PFSK-1 (cell line): ENCODE measurements at regions not wholly inside any gene's neighbourhood (a gene's known extent, or its start where the extent isn't known, plus 50 kb on each side); places are given as distances from the start of the nearest gene placed in this dataset.

Experiments
- FOXP2 ChIP-seq: optimal IDR thresholded peaks from 2 replicates; pipeline ENCODE3; 2011; ENCODE audit warnings: borderline replicate concordance, control low read depth, inconsistent platforms; ENCODE audit not compliant: insufficient read depth; ENCODE audit errors: extremely low read length, extremely low read depth
- POLR2AphosphoS5 ChIP-seq: IDR thresholded peaks from 2 replicates; pipeline ENCODE4 v1.6.1; 2012; ENCODE audit warnings: low read depth, mild to moderate bottlenecking, control low read depth, low read length, moderate library complexity

DNA sequence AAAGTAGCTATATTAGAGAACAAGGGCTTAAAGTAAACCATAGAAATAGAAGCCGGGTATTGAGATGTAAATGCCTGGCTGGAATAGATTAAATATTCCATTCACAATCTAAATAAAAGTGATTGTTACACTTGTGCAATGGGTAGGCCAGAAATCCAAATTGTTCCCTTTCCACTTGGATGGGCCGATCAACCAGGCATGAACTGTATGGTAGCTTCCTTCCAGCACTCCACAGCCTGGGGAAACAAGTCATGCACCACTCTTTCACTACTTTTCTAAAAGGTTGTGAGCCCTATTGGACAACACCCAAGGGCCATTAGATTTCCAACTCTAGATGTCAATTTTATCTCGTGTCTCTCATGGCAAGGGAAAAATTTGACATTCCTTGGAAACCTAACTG lies 407.3 kb upstream of the HSFY2 start:
- TF ChIP-seq POLR2AphosphoS5 (no peak), FOXP2 (no peak)
